AG08395 (cell line): ENCODE measurements at regions not wholly inside any gene's neighbourhood (a gene's known extent, or its start where the extent isn't known, plus 50 kb on each side); places are given as distances from the start of the nearest gene placed in this dataset.
"Not testable (repeated sequence)": the region's sequence is repeated elsewhere in the genome, so short reads cannot be mapped to it uniquely, and the experiment has no call there.

Experiments used
- DNase-seq: peaks from one replicate; pipeline ENCODE4 v3.0.0; 2012; ENCODE audit warnings: mixed read lengths, low spot score

DNA sequence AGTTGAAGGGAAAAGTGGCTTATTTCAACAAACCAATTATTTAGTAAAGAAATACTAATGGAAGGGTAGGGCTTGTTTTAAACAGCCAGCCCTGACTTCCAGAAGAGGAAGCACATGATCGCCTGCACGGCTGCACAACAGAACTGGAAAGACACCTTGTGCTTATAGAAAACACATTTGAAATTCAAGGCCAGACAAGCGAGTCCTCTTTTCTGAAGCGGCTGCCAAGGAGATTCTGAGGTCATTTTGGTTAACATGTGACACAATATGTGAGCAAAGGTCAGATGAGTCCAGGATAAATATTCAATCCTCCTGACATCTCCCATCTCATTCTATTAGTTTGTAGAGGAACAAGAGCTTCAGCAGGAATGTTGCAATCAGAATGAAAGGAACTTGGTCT is 461.4 kb upstream of the ST8SIA4 start:
- no peak for DNase-seq

DNA sequence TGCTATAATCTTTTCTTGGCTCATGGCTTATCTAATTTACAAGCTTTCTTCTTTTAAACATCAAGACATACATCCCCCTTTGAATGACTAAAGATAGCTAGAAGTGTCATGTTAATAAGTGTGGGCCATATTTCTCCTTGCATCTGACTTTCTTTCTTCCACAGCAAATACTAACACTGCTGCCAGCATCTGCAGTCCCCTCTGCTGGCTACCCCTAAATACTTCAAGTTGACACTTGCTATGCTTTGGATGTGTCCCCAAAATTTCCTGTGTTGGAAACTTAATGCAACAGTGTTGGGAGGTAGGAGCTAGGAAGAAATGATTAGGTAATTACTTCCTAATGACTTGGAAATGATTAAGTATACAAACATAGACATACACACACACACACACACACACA is 459.0 kb upstream of the ST8SIA4 start:
- no peak for DNase-seq

DNA sequence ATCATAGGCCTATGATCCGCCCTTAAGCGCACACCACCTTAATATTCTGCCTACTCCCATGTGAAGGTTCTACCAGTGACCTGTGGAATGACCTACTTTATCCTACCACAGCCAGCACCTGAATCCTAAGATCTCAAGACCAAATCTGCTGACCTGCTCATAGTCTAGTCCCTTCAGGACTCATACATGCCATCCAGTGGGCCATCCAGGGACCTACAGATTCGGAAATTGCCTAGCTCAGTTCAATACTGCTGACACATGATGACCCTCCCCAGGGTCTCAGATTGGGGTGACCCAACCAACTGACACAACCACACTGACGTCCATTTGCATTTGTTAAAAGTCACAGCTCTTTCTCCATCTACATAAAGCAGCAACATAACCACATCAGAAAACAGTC is 443.8 kb upstream of the ST8SIA4 start:
- no peak for DNase-seq

DNA sequence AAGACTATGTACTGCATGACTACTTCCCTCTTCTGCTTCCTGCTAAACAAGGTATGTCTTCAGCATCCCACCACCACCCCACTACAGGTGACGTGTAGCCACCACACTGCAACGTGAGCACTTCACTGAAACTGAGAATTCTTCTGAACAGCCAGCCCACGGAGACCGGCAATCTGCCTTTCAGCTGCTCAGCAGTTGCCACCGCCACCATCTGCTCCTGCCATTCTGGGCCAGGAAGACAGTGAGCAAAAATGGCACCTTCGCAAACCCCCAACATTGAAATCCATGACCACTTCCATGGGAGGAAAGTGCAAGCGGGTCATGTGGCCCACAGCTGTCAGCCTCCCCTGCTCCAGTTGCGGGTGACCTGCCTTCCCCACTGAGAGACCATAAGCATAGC is 443.4 kb upstream of the ST8SIA4 start:
- DNase-seq, result no peak

DNA sequence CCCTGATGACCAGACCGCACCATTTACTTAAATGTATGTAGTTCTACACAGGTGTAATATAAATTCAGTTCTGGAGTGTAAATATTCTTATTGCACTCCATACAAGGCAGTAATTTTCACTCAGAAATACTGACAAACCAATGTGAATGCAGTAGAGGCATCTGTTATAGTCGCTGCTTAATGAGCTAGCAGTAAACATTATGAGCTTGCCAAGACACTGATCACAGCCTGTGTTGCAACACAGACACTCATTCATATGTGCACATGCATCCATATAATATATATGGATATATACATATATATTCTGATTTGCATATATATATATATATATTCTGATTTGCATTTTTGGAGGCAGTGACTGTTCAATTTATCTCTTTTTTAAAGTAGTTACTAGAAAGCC is 435.1 kb upstream of the ST8SIA4 start:
- no peak for DNase-seq

GRCh38 chr5:101327816-101328215 is 424.7 kb upstream of the ST8SIA4 start:
- no peak for DNase-seq

- no peak for DNase-seq
Observed at GRCh38 chr5:101326766-101327165, 423.7 kb upstream of the ST8SIA4 start.

GRCh38 chr5:101316401-101316800 is 413.3 kb upstream of the ST8SIA4 start:
- not testable (repeated sequence) for DNase-seq

GRCh38 chr5:101306391-101307137 is 403.5 kb upstream of the ST8SIA4 start:
- DNase-seq, result no peak

GRCh38 chr5:101296477-101296876 is 393.4 kb upstream of the ST8SIA4 start:
- DNase-seq, result no peak

DNA sequence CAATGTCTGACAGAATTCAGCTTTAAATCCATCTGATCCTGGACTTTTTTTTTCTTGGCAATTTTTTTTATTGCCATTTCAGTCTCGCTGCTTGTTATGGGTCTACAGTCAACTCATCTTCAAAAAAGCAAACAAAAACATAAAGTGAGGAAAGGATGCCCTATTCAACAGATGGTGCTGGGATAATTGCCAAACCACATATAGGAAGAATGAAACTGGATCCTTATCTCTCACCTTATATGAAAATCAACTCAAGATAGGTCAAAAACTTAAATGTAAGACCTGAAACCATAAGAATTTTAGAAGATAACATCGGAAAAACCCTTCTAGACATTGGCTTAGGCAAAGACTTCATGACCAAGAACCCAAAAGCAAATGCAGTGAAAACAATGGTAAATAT is 389.1 kb upstream of the ST8SIA4 start:
- DNase-seq, result no peak

- not testable (repeated sequence) for DNase-seq
Observed at GRCh38 chr5:101290761-101291160, 387.7 kb upstream of the ST8SIA4 start.

GRCh38 chr5:101288633-101289032 is 385.6 kb upstream of the ST8SIA4 start:
- DNase-seq, result no peak

DNA sequence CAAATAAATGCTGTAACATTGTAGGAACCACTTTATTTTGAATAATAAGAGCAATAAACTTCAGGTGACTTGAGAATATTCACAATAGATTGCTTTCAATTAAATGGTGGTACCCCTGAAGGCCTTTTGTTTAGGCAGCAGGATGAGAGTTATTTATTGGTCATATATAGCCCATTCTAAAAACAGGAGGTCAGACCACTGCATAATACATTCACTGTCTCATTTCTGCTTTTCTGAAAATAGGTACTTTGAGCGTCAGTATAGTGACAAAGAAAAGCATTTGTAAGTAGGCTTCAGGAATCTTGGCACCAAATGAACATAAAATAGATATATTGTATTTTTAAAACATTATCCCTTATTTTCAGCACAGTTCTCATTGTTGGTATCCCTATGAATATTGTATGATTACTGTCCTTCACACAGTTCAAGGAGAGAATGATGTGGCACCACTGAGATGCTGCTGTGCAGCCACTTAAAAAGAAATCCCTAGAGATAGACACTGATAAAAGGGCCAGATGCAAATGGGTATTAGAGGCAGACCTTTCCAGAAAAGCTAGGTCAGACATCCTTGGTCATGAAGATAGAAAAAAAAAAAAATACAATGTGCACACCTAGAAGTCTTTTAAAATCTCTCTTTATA is 381.8 kb upstream of the ST8SIA4 start:
- no peak for DNase-seq

DNA sequence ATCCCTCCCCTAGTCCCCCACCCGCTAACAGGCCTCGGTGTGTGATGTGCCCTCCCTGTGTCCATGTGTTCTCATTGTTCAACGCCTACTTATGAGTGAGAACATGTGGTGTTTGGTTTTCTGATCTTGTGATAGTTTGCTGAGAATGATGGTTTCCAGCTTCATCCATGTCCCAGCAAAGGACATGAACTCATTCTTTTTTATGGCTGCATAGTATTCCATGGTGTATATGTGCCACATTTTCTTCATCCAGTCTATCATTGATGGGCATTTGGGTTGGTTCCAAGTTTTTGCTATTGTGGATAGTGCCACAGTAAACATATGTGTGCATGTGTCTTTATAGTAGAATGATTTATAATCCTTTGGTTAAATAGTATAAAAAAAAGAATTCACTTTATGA is 380.9 kb upstream of the ST8SIA4 start:
- DNase-seq, result not testable (repeated sequence)

- no peak for DNase-seq
Observed at GRCh38 chr5:101278917-101279316, 375.8 kb upstream of the ST8SIA4 start.

- no peak for DNase-seq
Observed at GRCh38 chr5:101278011-101278687, 375.1 kb upstream of the ST8SIA4 start.

DNA sequence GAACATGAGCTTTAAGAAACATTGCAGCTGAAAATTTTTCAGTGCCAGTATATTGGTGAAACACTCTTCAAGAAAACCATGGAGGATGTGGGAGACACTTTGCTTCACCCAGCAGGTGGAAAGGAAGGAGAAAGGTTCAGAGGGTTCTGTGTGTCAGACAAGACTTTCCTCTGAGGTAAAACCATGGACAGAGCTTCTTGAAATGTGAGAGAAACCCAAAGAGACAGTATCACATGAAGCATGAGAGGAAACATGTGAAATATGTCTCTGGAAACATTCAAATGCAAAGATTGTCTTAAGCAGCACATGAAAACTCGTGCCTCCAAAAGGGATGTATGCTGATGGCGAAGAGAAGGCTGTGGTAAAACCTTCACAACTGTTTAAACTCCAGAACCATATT is 368.9 kb upstream of the ST8SIA4 start:
- no peak for DNase-seq

DNA sequence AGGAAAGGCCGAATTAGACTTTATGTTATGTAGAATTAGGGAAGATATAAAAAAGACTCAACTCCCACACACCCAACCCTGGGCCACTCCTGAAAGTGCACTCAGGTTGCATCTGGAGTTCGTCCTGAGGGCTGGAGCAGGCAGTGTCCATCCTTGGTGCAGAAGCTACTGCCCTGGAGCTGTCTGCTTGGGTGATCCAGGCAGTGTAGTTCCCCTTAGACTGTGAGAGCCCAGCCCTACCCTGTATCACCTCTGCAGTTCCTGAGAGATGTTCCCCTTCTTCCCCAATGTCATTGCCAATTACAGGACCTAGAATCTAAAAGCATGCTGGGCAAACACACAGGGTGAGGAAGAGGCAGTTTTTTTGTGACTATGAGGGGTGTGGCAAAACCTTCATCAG is 368.3 kb upstream of the ST8SIA4 start:
- DNase-seq, result no peak

DNA sequence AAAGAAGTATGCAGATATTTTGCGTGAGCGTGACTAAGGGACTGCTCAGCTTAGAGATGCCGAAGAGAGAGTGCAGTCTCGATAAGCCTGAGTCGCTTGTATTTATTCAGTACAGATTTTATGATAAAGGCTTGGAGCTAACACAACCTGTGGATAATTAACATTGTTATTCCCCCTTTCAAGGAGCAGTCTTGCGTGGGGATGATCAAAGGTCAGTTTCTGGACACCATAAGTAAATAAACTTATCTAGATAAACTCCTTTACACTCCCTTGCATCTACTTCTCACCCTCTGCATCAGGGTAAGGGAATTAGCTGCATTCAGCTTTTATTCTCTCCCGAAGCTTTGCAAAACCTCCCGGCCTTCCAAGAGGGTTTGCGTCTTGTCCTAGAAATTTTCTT is 357.8 kb upstream of the ST8SIA4 start:
- DNase-seq, result no peak

- no peak for DNase-seq
Observed at GRCh38 chr5:101253096-101253495, 350.0 kb upstream of the ST8SIA4 start.

GRCh38 chr5:101244621-101245020 is 341.5 kb upstream of the ST8SIA4 start:
- DNase-seq, result no peak

DNA sequence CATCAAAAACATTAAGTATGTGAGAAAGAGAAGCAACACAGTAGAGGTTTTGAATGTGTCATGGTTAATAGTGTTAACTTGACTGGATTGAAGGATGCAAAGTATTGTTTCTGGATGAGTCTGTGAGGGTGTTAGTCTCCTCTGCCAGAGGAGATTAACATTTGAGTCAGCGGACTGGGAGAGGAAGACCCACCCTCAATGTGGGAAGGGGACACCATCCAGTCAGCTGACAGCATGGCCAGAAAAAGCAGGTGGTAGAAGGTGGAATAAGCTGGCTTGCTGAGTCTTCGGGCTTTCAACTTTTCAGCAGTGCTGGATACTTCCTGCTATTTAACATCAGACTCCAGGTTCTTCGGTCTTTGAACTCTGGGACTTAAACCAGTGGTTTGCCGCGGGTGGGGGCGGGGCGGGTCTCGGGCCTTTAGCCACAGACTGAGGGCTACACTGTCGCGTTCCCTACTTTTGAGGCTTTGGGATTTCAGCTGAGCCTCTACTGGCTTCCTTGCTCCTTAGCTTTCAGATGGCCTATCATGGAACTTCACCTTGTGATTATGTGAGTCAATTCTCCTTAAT is 309.9 kb upstream of the ST8SIA4 start:
- DNase-seq, result no peak
